Hepatocyte (in vitro differentiated cells): ENCODE measurements at regions not wholly inside any gene's neighbourhood (a gene's known extent, or its start where the extent isn't known, plus 50 kb on each side); places are given as distances from the start of the nearest gene placed in this dataset.

ENCODE experiments used
- CTCF ChIP-seq: fragments of 200-600 bp; sonication (generic); IDR thresholded peaks from 2 replicates; pipeline ENCODE4 v1.5.1; 2016; ENCODE audit warnings: antibody characterized with exemption, mild to moderate bottlenecking; ENCODE audit not compliant: poor library complexity
- EZH2phosphoT487 ChIP-seq: fragments of 200-600 bp; sonication (generic); IDR thresholded peaks from one replicate; pipeline ENCODE4 v1.6.1; 2018; ENCODE audit warnings: antibody characterized with exemption, mild to moderate bottlenecking, low read depth, moderate library complexity; ENCODE audit not compliant: unreplicated experiment, severe bottlenecking

GRCh38 chr11:134949121-134950090, 537.4 kb upstream of the B3GAT1 start:
- TF ChIP-seq CTCF (no peak), EZH2phosphoT487 (no peak)
